ENCODE measurements at regions not wholly inside any gene's neighbourhood (a gene's known extent, or its start where the extent isn't known, plus 50 kb on each side); places are given as distances from the start of the nearest gene placed in this dataset.

DNA sequence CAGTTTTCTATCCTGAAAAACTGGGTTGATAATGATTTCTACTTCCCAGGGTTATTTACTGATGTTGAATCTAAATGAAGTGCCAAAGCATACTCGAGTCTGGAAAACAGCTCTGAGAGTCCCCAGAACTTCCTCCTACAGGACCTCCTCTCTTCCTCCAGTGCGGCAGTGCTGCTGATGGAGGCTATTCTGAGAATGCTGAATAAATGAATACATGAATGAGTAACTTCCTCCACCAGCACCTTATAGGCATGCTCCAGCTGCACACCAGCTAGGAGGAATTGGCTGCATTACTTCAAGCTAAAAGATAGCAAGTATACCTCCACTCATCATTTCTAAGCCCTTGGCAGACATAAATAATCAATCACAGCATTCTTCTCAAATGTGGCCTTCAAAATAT lies 448.8 kb upstream of the CCDC196 start:
- TF ChIP-seq, protein P1, sequence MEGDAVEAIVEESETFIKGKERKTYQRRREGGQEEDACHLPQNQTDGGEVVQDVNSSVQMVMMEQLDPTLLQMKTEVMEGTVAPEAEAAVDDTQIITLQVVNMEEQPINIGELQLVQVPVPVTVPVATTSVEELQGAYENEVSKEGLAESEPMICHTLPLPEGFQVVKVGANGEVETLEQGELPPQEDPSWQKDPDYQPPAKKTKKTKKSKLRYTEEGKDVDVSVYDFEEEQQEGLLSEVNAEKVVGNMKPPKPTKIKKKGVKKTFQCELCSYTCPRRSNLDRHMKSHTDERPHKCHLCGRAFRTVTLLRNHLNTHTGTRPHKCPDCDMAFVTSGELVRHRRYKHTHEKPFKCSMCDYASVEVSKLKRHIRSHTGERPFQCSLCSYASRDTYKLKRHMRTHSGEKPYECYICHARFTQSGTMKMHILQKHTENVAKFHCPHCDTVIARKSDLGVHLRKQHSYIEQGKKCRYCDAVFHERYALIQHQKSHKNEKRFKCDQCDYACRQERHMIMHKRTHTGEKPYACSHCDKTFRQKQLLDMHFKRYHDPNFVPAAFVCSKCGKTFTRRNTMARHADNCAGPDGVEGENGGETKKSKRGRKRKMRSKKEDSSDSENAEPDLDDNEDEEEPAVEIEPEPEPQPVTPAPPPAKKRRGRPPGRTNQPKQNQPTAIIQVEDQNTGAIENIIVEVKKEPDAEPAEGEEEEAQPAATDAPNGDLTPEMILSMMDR (conservative IDR thresholded peaks at IDR 0.05; ENCODE audit: low read depth in 2 of 2) = no peak
- TF ChIP-seq, protein P2, sequence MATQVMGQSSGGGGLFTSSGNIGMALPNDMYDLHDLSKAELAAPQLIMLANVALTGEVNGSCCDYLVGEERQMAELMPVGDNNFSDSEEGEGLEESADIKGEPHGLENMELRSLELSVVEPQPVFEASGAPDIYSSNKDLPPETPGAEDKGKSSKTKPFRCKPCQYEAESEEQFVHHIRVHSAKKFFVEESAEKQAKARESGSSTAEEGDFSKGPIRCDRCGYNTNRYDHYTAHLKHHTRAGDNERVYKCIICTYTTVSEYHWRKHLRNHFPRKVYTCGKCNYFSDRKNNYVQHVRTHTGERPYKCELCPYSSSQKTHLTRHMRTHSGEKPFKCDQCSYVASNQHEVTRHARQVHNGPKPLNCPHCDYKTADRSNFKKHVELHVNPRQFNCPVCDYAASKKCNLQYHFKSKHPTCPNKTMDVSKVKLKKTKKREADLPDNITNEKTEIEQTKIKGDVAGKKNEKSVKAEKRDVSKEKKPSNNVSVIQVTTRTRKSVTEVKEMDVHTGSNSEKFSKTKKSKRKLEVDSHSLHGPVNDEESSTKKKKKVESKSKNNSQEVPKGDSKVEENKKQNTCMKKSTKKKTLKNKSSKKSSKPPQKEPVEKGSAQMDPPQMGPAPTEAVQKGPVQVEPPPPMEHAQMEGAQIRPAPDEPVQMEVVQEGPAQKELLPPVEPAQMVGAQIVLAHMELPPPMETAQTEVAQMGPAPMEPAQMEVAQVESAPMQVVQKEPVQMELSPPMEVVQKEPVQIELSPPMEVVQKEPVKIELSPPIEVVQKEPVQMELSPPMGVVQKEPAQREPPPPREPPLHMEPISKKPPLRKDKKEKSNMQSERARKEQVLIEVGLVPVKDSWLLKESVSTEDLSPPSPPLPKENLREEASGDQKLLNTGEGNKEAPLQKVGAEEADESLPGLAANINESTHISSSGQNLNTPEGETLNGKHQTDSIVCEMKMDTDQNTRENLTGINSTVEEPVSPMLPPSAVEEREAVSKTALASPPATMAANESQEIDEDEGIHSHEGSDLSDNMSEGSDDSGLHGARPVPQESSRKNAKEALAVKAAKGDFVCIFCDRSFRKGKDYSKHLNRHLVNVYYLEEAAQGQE (IDR thresholded peaks at IDR 0.05; ENCODE audit: unreplicated experiment) = no peak
